ENCODE measurements at regions not wholly inside any gene's neighbourhood (a gene's known extent, or its start where the extent isn't known, plus 50 kb on each side); places are given as distances from the start of the nearest gene placed in this dataset.
A peak's percentile ranks its signal among the peaks of the same experiment; 100 is the strongest.
"Not testable (repeated sequence)": the region's sequence is repeated elsewhere in the genome, so short reads cannot be mapped to it uniquely, and the experiment has no call there.

GRCh38 chr3:146382386-146382785 lies 87.0 kb downstream of the PLSCR2 start:
- DNase-seq (ENCODE audit: low spot score) = no peak

- no peak for DNase-seq (ENCODE audit: low spot score)
Measured at GRCh38 chr3:146380046-146380445, 89.3 kb downstream of the PLSCR2 start.

GRCh38 chr3:146375219-146375618 lies 94.1 kb downstream of the PLSCR2 start:
- DNase-seq (ENCODE audit: low spot score) = peak; percentile 28

GRCh38 chr3:146374146-146374545 lies 95.2 kb downstream of the PLSCR2 start:
- DNase-seq (ENCODE audit: low spot score) = peak; percentile 11

GRCh38 chr3:146371902-146372301 lies 97.5 kb downstream of the PLSCR2 start:
- no peak for DNase-seq (ENCODE audit: low spot score)

- no peak for DNase-seq (ENCODE audit: low spot score)
Measured at GRCh38 chr3:146368882-146369523, 100.4 kb downstream of the PLSCR2 start.

GRCh38 chr3:146359841-146360240 lies 108.9 kb upstream of the PLSCR4 start:
- DNase-seq (ENCODE audit: low spot score) = no peak

GRCh38 chr3:146354421-146354820 lies 103.5 kb upstream of the PLSCR4 start:
- DNase-seq (ENCODE audit: low spot score) = not testable (repeated sequence)

- DNase-seq (ENCODE audit: low spot score) = no peak
Measured at GRCh38 chr3:146350852-146351251, 99.9 kb upstream of the PLSCR4 start.

- no peak for DNase-seq (ENCODE audit: low spot score)
Measured at GRCh38 chr3:146345900-146346299, 95.0 kb upstream of the PLSCR4 start.

GRCh38 chr3:146343551-146343950 lies 92.6 kb upstream of the PLSCR4 start:
- DNase-seq (ENCODE audit: low spot score) = no peak

- DNase-seq (ENCODE audit: low spot score) = peak; percentile 38
Measured at GRCh38 chr3:146342989-146343388, 92.1 kb upstream of the PLSCR4 start.

- no peak for DNase-seq (ENCODE audit: low spot score)
Measured at GRCh38 chr3:146339349-146339748, 88.4 kb upstream of the PLSCR4 start.

GRCh38 chr3:146337991-146338390 lies 87.1 kb upstream of the PLSCR4 start:
- no peak for DNase-seq (ENCODE audit: low spot score)

- DNase-seq (ENCODE audit: low spot score) = no peak
Measured at GRCh38 chr3:146335386-146335785, 84.5 kb upstream of the PLSCR4 start.

- DNase-seq (ENCODE audit: low spot score) = no peak
Measured at GRCh38 chr3:146334151-146334550, 83.2 kb upstream of the PLSCR4 start.

- DNase-seq (ENCODE audit: low spot score) = no peak
Measured at GRCh38 chr3:146331967-146332366, 81.1 kb upstream of the PLSCR4 start.

- DNase-seq (ENCODE audit: low spot score) = peak; percentile 72
Measured at GRCh38 chr3:146326875-146327543, 76.1 kb upstream of the PLSCR4 start.

GRCh38 chr3:146325170-146325569 lies 74.3 kb upstream of the PLSCR4 start:
- no peak for DNase-seq (ENCODE audit: low spot score)

- no peak for DNase-seq (ENCODE audit: low spot score)
Measured at GRCh38 chr3:146322216-146322817, 71.4 kb upstream of the PLSCR4 start.

- DNase-seq (ENCODE audit: low spot score) = no peak
Measured at GRCh38 chr3:146314871-146315270, 64.0 kb upstream of the PLSCR4 start.

GRCh38 chr3:146313746-146314111 lies 62.8 kb upstream of the PLSCR4 start:
- DNase-seq (ENCODE audit: low spot score) = peak; percentile 31

GRCh38 chr3:146313031-146313745 lies 62.3 kb upstream of the PLSCR4 start:
- peak; percentile 4 for DNase-seq (ENCODE audit: low spot score)
